ENCODE measurements at regions not wholly inside any gene's neighbourhood (a gene's known extent, or its start where the extent isn't known, plus 50 kb on each side); places are given as distances from the start of the nearest gene placed in this dataset.

- TF ChIP-seq NRF1 (conservative IDR thresholded peaks at IDR 0.05; ENCODE audit: low read depth, low read length) (no peak), TARDBP (IDR thresholded peaks at IDR 0.05; ENCODE audit: borderline replicate concordance) (no peak), CTCF (IDR thresholded peaks at IDR 0.05 in 2 of 3, conservative IDR thresholded peaks at IDR 0.05 in 1 of 3; ENCODE audit: control insufficient read depth in 2 of 3, extremely low read depth in 1 of 3, insufficient read depth in 1 of 3, low read depth in 3 of 3, low read length in 3 of 3) (no peak), CREB1 (IDR thresholded peaks at IDR 0.05; ENCODE audit: low read depth) (no peak), SKIL (IDR thresholded peaks at IDR 0.05; ENCODE audit: low read depth, poor library complexity, severe bottlenecking) (no peak), ZBED1 (IDR thresholded peaks at IDR 0.05; ENCODE audit: borderline replicate concordance) (no peak), HDGF (IDR thresholded peaks at IDR 0.05) (no peak), TCF3 (IDR thresholded peaks at IDR 0.05; ENCODE audit: borderline replicate concordance, insufficient read depth, low read depth, low read length) (no peak), USF2 (IDR thresholded peaks at IDR 0.05; ENCODE audit: borderline replicate concordance, low read depth, low read length) (no peak)
Observed at GRCh38 chr11:119855066-119855465, 126.1 kb upstream of the NECTIN1 start.

More at GRCh38 chr11:119855066-119855465, 126.1 kb upstream of the NECTIN1 start:
- no peak for ATAC-seq
- ChIA-PET RAD21 (ENCODE audit: unreplicated experiment) (no interaction called here), CTCF (no interaction called here), SMC1A (ENCODE audit: uncharacterized antibody, unreplicated experiment) (no interaction called here), POLR2A (no interaction called here)
- H2AFZ ChIP-seq (ENCODE audit: control insufficient read depth, low read depth, low read length) = no peak overlapping the region
- no TSS peak for BruUV-seq (replicated peaks)
- H3K4me1 ChIP-seq (ENCODE audit: control insufficient read depth, insufficient read depth, low read length) = no peaks in the 10 kb centered on the region
- H3K27me3 ChIP-seq (replicated peaks in 1 of 2; ENCODE audit: control insufficient read depth in 2 of 2, insufficient read depth in 2 of 2, low read length in 1 of 2) = peaks cover 2 to 6% of the 10 kb centered on the region in 2 experiments; a peak in 3 of 4 replicates
- H3K9me3 ChIP-seq (replicated peaks; ENCODE audit: control insufficient read depth, insufficient read depth, low read length) = no peaks in the 10 kb centered on the region
- H3K9ac ChIP-seq (ENCODE audit: control insufficient read depth, insufficient read depth, low read length) = no peak overlapping the region
- no peak overlapping the region for H3K4me3 ChIP-seq
- H3K79me2 ChIP-seq (ENCODE audit: control insufficient read depth, insufficient read depth, low read length) = no peaks in the 10 kb centered on the region
- no peak overlapping the region for H3K4me2 ChIP-seq (ENCODE audit: control insufficient read depth, insufficient read depth)
- 0% methylated on average over 1 of the region's 1 CpG for WGBS (ENCODE audit: insufficient coverage, insufficient replicate concordance, low lambda C conversion rate, missing lambda C conversion rate)
- no peak for DNase-seq (ENCODE audit: low read depth, low spot score)
- no peak overlapping the region for H3K27ac ChIP-seq (ENCODE audit: control insufficient read depth, insufficient read depth)
- H4K20me1 ChIP-seq (ENCODE audit: control insufficient read depth, insufficient read depth) = no peaks in the 10 kb centered on the region
- FAIRE-seq = no peak
- no peaks in the 10 kb centered on the region for H3K36me3 ChIP-seq (ENCODE audit: control insufficient read depth in 2 of 2, insufficient read depth in 2 of 2, low read length in 1 of 2)
- intact Hi-C loops (cut with micrococcal nuclease; ENCODE audit: unreplicated experiment) = loop anchor here (10.0 kb wide), 1 partner anchor 60 kb away; no protein-coding TSS in a partner anchor
- in situ Hi-C loops (cut with MboI) = no loop called here
